Ectodermal cell (in vitro differentiated cells): ENCODE measurements at regions not wholly inside any gene's neighbourhood (a gene's known extent, or its start where the extent isn't known, plus 50 kb on each side); places are given as distances from the start of the nearest gene placed in this dataset.

Experiments used
- H3K27ac ChIP-seq: 2 replicates; pipeline ENCODE4 v1.7.0; 2013; ENCODE audit warnings: mild to moderate bottlenecking, low read depth, low read length; ENCODE audit not compliant: insufficient read depth, poor library complexity, severe bottlenecking
- H3K27me3 ChIP-seq: 2 replicates; pipeline ENCODE4 v1.7.0; 2013; ENCODE audit warnings: mild to moderate bottlenecking, low read length; ENCODE audit not compliant: insufficient read depth, control insufficient read depth, poor library complexity, severe bottlenecking
- H3K36me3 ChIP-seq: one replicate; pipeline ENCODE4 v1.7.0; 2013; ENCODE audit warnings: low read length; ENCODE audit not compliant: control insufficient read depth, insufficient read depth
- H3K4me1 ChIP-seq: one replicate; pipeline ENCODE4 v1.7.0; 2013; ENCODE audit warnings: low read length; ENCODE audit not compliant: control insufficient read depth, insufficient read depth
- H3K4me3 ChIP-seq: 2 replicates; pipeline ENCODE4 v1.7.0; 2013; ENCODE audit warnings: low read depth, low read length, control low read depth; ENCODE audit not compliant: insufficient read depth
- H3K9me3 ChIP-seq: 2 replicates; pipeline ENCODE4 v1.7.0; 2013; ENCODE audit warnings: mild to moderate bottlenecking, low read length, moderate library complexity; ENCODE audit not compliant: control insufficient read depth
- WGBS, 2 experiments: methylation state at CpG; one replicate each; pipeline ENCODE4 v1.1.7; 2013; ENCODE audit warnings: missing lambda C conversion rate in 2 of 2; 5-methylcytosine and 5-hydroxymethylcytosine counted together

GRCh38 chr5:10133830-10134229, 115.9 kb downstream of the ATPSCKMT start:
- no peaks in the 10 kb centered on the region for H3K36me3 ChIP-seq
- H3K4me3 ChIP-seq = no peak overlapping the region
- H3K9me3 ChIP-seq = no peaks in the 10 kb centered on the region
- H3K27ac ChIP-seq = no peak overlapping the region
- 71 to 82% methylated on average over 2 of the region's 2 CpGs for WGBS, 2 experiments
- no peaks in the 10 kb centered on the region for H3K27me3 ChIP-seq
- H3K4me1 ChIP-seq = no peaks in the 10 kb centered on the region

DNA sequence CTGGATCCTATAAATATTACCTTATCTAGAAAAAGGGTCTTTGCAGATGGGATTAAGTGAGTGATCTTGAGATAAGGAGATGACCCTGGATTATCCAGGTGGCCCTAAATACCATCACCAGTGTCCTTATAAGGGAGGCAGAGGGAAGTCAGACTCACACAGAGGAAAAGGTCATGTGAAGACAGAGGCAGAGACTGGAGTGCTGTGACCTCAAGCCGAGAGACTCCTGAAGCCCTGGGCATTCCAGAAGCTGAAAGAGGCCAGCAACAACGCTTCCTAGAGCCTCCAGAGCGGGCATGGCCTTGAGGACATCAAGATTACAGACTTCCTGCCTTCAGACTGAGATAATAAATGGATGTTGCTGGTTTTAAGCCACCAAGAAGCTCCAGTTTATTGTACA, 118.8 kb downstream of the ATPSCKMT start:
- Histone ChIP-seq H3K9me3 (no peaks in the 10 kb centered on the region), H3K27me3 (no peaks in the 10 kb centered on the region), H3K27ac (no peak overlapping the region), H3K36me3 (no peaks in the 10 kb centered on the region), H3K4me3 (no peak overlapping the region), H3K4me1 (no peaks in the 10 kb centered on the region)
- WGBS, 2 experiments = 76 to 85% methylated on average over 3 of the region's 3 CpGs

DNA sequence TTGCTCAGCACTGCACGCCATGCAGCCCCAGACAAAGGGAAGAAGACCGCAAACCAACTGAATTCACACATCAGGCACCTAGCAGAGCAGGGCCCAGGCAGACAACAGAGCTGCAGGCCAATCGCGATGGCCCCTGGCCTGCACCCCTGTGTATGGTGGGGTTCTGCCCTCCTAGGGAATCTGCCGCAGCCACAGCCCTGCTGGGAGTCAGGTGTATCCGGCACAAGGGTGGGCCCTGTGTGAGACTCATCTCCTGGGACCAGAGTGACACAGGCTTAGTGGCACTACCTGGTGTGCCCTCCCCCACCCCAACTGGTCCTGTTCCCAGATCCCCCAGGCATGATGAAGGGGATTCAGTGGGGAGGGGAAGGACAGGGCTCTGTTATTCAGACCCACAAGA, 122.8 kb downstream of the ATPSCKMT start:
- 93 to 96% methylated on average over 6 of the region's 6 CpGs for WGBS, 2 experiments

DNA sequence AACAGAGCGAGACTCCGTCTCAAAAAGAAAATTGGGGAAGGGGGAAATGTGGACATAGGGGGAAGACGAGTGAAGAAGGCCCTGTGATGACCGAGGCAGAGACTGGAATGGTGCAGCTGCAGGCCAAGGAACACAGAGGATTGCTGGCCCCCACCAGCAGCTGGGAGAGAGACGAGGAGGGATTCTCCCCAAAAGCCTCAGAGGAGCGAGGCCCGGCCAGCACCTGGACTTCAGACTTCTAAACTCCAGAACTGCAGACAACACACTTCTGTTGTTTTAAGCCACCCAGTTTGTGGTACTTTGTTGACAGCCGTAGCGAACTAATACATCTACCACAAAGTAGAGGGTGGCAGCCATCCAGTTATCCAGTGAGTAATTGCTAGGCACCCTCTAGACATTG, 124.6 kb downstream of the ATPSCKMT start:
- 92% methylated on average over 9 of the region's 9 CpGs for WGBS, 2 experiments
- Histone ChIP-seq H3K4me1 (no peaks in the 10 kb centered on the region), H3K27me3 (no peaks in the 10 kb centered on the region), H3K27ac (no peak overlapping the region), H3K4me3 (no peak overlapping the region), H3K9me3 (no peaks in the 10 kb centered on the region), H3K36me3 (no peaks in the 10 kb centered on the region)

More for the DNA sequence above, 122.8 kb downstream of the ATPSCKMT start:
- no peak overlapping the region for H3K27ac ChIP-seq
- H3K36me3 ChIP-seq = no peaks in the 10 kb centered on the region
- no peaks in the 10 kb centered on the region for H3K9me3 ChIP-seq
- H3K4me1 ChIP-seq = no peaks in the 10 kb centered on the region
- no peak overlapping the region for H3K4me3 ChIP-seq
- H3K27me3 ChIP-seq = no peaks in the 10 kb centered on the region

DNA sequence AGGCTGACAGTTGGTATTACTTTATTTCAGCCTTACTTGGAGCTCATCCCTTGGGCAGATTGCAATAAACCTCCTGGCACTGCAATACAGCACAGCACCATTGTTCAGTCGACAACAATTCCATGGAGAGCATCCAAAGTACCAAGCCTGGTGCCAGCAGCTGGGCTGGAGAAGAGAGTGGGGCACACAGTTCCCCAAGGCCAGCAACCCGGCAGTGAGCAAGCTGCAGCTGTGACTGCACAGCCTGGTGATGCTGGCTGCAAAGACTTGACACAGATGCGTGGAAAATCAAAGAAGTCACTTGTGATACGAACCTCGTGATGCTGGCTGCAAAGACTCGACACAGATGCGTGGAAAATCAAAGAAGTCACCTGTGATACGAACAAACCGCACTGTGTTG, 125.4 kb downstream of the ATPSCKMT start:
- Histone ChIP-seq H3K36me3 (no peaks in the 10 kb centered on the region), H3K9me3 (no peaks in the 10 kb centered on the region), H3K27ac (no peak overlapping the region), H3K27me3 (no peaks in the 10 kb centered on the region), H3K4me3 (no peak overlapping the region), H3K4me1 (no peaks in the 10 kb centered on the region)
- 95 to 96% methylated on average over 9 of the region's 9 CpGs for WGBS, 2 experiments

DNA sequence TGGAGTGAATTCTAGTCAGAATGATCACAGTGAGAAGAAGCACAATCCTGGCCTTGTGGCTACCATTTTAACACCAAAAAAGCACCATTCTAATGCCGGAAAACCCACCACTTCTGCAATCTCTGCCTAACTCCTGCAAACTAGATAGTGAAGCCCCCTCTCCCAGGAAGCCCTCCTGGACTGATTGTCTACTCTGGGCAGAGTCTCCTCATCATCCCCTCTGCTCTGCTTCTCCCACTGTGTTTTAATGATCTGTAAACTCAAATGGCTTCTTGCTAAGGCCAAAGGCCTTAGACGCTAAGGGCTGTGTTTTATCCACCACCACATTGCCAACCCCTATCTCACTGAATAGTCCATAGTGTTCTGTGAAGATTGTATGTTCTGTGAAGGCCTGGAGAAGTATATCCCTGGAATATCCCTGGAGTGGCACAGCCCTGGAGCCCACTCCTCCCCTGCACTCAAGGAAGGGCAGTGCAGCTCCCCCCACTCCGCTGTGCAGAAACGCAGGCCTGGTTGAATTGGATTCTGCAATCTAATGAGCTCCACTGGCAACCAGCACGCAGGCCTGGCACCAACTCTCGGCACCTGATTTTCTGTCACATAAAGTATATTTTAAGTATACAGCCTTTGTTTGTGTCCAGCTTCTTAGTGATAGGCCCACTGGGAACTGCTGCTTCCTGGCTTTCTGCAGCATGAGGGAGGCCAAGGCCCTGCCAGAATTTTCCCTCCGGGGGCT, 126.3 kb downstream of the ATPSCKMT start:
- Histone ChIP-seq H3K4me1 (no peaks in the 10 kb centered on the region), H3K4me3 (no peak overlapping the region), H3K27me3 (no peaks in the 10 kb centered on the region), H3K27ac (no peak overlapping the region), H3K9me3 (no peaks in the 10 kb centered on the region), H3K36me3 (no peaks in the 10 kb centered on the region)
- 91 to 94% methylated on average over 7 of the region's 7 CpGs for WGBS, 2 experiments

GRCh38 chr5:10122076-10122726, 127.5 kb downstream of the ATPSCKMT start:
- 100% methylated on average over 1 of the region's 1 CpG for WGBS, 2 experiments
- Histone ChIP-seq H3K4me3 (no peak overlapping the region), H3K27me3 (no peaks in the 10 kb centered on the region), H3K36me3 (no peaks in the 10 kb centered on the region), H3K4me1 (no peaks in the 10 kb centered on the region), H3K27ac (no peak overlapping the region), H3K9me3 (no peaks in the 10 kb centered on the region)

GRCh38 chr5:10120934-10121333, 128.8 kb downstream of the ATPSCKMT start:
- H3K4me3 ChIP-seq = no peak overlapping the region
- H3K4me1 ChIP-seq = no peaks in the 10 kb centered on the region
- H3K27me3 ChIP-seq = no peaks in the 10 kb centered on the region
- no peaks in the 10 kb centered on the region for H3K36me3 ChIP-seq
- 94 to 96% methylated on average over 6 to 7 of the region's 7 CpGs for WGBS, 2 experiments
- H3K9me3 ChIP-seq = no peaks in the 10 kb centered on the region
- H3K27ac ChIP-seq = no peak overlapping the region

- Histone ChIP-seq H3K27ac (no peak overlapping the region), H3K36me3 (no peaks in the 10 kb centered on the region), H3K27me3 (no peaks in the 10 kb centered on the region), H3K4me1 (no peaks in the 10 kb centered on the region), H3K4me3 (no peak overlapping the region), H3K9me3 (no peaks in the 10 kb centered on the region)
Observed at GRCh38 chr5:10118150-10118549, 131.5 kb downstream of the ATPSCKMT start.

- H3K36me3 ChIP-seq = no peaks in the 10 kb centered on the region
- no peaks in the 10 kb centered on the region for H3K4me1 ChIP-seq
- no peaks in the 10 kb centered on the region for H3K9me3 ChIP-seq
- no peak overlapping the region for H3K27ac ChIP-seq
- H3K27me3 ChIP-seq = no peaks in the 10 kb centered on the region
- no peak overlapping the region for H3K4me3 ChIP-seq
Observed at GRCh38 chr5:10116594-10116993, 133.1 kb downstream of the ATPSCKMT start.
